Prostate gland (tissue), 2 donors: ENCODE measurements at regions not wholly inside any gene's neighbourhood (a gene's known extent, or its start where the extent isn't known, plus 50 kb on each side); places are given as distances from the start of the nearest gene placed in this dataset.

Experiments used
- DNase-seq: peaks from one replicate; pipeline ENCODE4 v3.0.0-alpha.2; 2019; ENCODE audit warnings: low spot score
- H3K27ac ChIP-seq, 2 donors: fragments of 200-600 bp; sonication (generic); 2 replicates each; pipeline ENCODE4 v1.5.1; 2017 to 2019
- H3K27me3 ChIP-seq: fragments of 200-600 bp; sonication (generic); replicated peaks from 2 replicates; pipeline ENCODE4 v1.5.1; 2019; ENCODE audit not compliant: insufficient read depth
- H3K36me3 ChIP-seq, 2 donors: fragments of 200-600 bp; sonication (generic); 1 replicate in 1 of 2; 2 replicates in 1 of 2; pipeline versions ENCODE4 v1.5.1 to v1.8.1; 2017 to 2019
- H3K4me1 ChIP-seq: fragments of 200-600 bp; sonication (generic); replicated peaks from 2 replicates; pipeline ENCODE4 v1.5.1; 2019
- H3K4me3 ChIP-seq, 2 donors: fragments of 200-600 bp; sonication (generic); 2 replicates each; pipeline ENCODE4 v1.5.1; 2017 to 2019
- H3K9me3 ChIP-seq: fragments of 200-600 bp; sonication (generic); 2 replicates; pipeline ENCODE4 v1.5.1; 2017
- POLR2A ChIP-seq: fragments of 450-650 bp; IDR thresholded peaks from one replicate; pipeline ENCODE4 v1.6.1; 2016; ENCODE audit warnings: antibody characterized with exemption, mild to moderate bottlenecking
- POLR2AphosphoS5 ChIP-seq: sonication (generic); formaldehyde crosslinking; IDR thresholded peaks from one replicate; pipeline ENCODE4 v1.6.1; 2017; ENCODE audit warnings: antibody characterized with exemption
- WGBS: methylation state at CpG from one replicate; pipeline ENCODE4 v1.1.5; 2018; 5-methylcytosine and 5-hydroxymethylcytosine counted together
- intact Hi-C: fragments of 100-400 bp; cut with DNase I; formaldehyde crosslinking; loops from one replicate; pipeline ENCODE4 v1.14.2; 2022
- TF ChIP-seq, protein P1 (sequence below), 4 experiments: fragments of 200-600 bp in 2 of 4; fragments of 450-650 bp in 2 of 4; sonication (generic) in 2 of 4; IDR thresholded peaks; 1 replicate in 3 of 4; 2 replicates in 1 of 4; pipeline ENCODE4 v1.5.1; 2016 to 2019; ENCODE audit warnings: antibody characterized with exemption in 4 of 4, mild to moderate bottlenecking in 2 of 4, moderate library complexity in 2 of 4

DNA sequence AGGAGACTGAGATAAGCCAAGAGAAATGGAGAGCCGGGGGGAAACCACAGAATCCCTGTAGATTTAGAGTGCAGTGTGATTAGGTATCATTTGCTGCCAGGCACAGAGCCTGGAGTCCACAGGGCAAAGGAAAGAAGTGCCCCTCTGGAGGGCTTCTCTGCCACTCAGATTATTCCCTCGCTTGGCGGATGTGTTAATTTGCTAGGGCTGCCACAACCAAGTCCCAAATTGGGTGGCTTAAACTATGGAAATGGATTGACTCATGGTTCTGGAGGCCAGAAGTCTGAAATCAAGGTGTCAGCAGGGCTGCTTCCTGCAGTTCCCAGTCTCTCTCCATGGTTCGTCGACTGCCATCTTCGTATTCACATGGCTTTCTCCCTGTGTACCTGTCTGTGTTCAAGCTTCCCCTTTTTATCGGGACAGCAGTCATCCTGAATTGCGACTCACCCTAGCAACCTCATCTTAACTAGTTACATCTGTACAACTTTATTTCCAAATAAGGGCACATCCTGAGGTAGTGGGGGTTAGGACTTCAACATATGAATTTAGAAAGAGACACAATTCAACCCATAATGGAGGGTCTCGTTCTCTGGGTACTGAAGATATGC is 122.2 kb downstream of the ANKRD60 start:
- intact Hi-C loops = no loop called here
- no peak overlapping the region for H3K27ac ChIP-seq
- no peaks in the 10 kb centered on the region for H3K4me1 ChIP-seq
- no peaks in the 10 kb centered on the region for H3K36me3 ChIP-seq
- no peaks in the 10 kb centered on the region for H3K9me3 ChIP-seq
- WGBS = 90% methylated on average over 9 of the region's 9 CpGs
- no peaks in the 10 kb centered on the region for H3K27me3 ChIP-seq
- TF ChIP-seq POLR2A (no peak), POLR2AphosphoS5 (no peak)
- TF ChIP-seq, protein P1, sequence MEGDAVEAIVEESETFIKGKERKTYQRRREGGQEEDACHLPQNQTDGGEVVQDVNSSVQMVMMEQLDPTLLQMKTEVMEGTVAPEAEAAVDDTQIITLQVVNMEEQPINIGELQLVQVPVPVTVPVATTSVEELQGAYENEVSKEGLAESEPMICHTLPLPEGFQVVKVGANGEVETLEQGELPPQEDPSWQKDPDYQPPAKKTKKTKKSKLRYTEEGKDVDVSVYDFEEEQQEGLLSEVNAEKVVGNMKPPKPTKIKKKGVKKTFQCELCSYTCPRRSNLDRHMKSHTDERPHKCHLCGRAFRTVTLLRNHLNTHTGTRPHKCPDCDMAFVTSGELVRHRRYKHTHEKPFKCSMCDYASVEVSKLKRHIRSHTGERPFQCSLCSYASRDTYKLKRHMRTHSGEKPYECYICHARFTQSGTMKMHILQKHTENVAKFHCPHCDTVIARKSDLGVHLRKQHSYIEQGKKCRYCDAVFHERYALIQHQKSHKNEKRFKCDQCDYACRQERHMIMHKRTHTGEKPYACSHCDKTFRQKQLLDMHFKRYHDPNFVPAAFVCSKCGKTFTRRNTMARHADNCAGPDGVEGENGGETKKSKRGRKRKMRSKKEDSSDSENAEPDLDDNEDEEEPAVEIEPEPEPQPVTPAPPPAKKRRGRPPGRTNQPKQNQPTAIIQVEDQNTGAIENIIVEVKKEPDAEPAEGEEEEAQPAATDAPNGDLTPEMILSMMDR (IDR thresholded peaks at IDR 0.05) = no peak
- no peak overlapping the region for H3K4me3 ChIP-seq
- DNase-seq = no peak

DNA sequence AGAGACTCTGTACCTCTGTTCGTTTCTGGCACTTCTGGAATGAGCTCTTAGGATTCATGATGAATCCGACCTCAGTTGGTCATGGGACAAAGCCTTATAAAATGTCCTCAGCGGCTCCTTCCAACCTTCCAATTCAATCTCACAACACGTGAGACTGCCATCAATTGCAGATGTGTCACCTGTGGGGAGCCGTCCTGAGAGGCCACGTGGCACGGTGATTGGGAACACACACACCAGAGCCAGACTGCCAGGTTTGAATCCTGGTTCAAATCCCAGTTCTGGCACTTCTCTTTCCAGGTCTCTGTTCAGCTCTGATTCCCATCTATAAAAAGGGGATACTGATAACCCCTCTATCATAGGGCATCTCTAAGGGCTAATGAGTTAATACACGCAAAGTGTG is 124.5 kb downstream of the ANKRD60 start:
- Histone ChIP-seq H3K27me3 (no peaks in the 10 kb centered on the region), H3K4me3 (no peak overlapping the region), H3K9me3 (no peaks in the 10 kb centered on the region), H3K36me3 (no peaks in the 10 kb centered on the region), H3K4me1 (no peaks in the 10 kb centered on the region), H3K27ac (no peak overlapping the region)
- intact Hi-C loops = no loop called here
- 91% methylated on average over 8 of the region's 8 CpGs for WGBS
- no peak for DNase-seq
- TF ChIP-seq, protein P1 (IDR thresholded peaks at IDR 0.05) = no peak
- TF ChIP-seq POLR2AphosphoS5 = no peak
- no peak for TF ChIP-seq POLR2A

DNA sequence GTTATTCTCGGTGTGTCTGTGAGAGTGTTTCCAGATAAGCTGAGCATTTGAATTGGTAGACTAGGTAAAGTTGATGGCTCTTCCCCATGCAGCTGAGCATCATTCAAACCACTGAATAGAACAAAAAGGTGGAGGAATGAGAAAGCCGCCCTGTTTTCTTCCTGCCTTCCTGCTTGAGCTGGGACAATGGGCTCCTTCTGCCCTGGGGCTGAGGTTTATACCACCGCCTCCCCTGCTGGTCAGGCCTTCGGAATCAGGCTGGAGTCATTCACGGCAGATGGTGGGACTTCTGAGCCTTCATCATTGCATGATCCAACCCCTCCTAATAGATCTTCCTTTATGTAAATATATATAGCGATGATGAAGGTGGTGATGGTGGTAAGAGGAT is 124.9 kb downstream of the ANKRD60 start:
- no peaks in the 10 kb centered on the region for H3K4me1 ChIP-seq
- no peaks in the 10 kb centered on the region for H3K9me3 ChIP-seq
- 93% methylated on average over 6 of the region's 6 CpGs for WGBS
- no peak for DNase-seq
- H3K36me3 ChIP-seq = no peaks in the 10 kb centered on the region
- H3K27me3 ChIP-seq = no peaks in the 10 kb centered on the region
- intact Hi-C loops = no loop called here
- H3K4me3 ChIP-seq = no peak overlapping the region
- no peak overlapping the region for H3K27ac ChIP-seq
- TF ChIP-seq, protein P1 (IDR thresholded peaks at IDR 0.05) = no peak
- no peak for TF ChIP-seq POLR2AphosphoS5
- no peak for TF ChIP-seq POLR2A

DNA sequence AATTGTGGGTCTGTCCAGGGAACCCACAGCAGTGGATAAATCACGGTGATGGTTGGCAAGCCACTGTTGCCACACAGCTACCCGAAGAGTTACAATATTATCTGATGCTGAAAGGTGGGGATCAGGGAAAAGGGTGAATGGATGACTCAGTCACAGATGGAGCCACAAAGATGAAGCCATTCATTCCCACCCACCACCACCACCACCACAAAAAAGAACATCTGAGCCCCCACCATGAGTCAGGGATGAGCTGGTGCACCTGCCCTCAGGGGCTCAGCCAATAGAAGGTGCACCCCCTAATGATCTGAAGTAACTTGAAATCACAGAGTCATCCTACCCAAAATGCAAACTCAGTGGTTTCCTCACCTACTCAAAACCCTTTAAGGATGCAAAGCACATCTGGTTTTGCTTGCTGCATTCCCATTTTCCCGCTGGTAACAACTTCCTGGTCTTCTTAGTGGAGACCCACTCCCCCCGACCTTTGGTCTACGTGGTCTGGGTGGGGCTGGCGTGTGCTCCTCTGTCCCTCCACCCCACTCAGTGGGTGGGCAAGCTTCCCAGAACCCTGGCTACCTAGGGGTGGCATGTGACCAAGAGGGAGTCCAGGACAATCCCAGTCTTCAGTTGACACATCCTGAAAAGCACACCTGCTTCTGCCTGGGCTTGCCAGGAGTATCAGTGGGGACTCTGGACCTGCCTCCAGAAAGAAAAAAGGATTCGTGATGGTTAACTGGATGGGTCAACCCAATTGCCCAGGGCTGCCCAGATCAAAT is 125.5 kb downstream of the ANKRD60 start:
- intact Hi-C loops = no loop called here
- Histone ChIP-seq H3K4me3 (no peak overlapping the region), H3K4me1 (no peaks in the 10 kb centered on the region), H3K36me3 (no peaks in the 10 kb centered on the region), H3K9me3 (no peaks in the 10 kb centered on the region), H3K27me3 (no peaks in the 10 kb centered on the region), H3K27ac (no peak overlapping the region)
- TF ChIP-seq POLR2AphosphoS5 (no peak), POLR2A (no peak)
- TF ChIP-seq, protein P1 (IDR thresholded peaks at IDR 0.05) = no peak
- 74% methylated on average over 7 of the region's 7 CpGs for WGBS
- no peak for DNase-seq

DNA sequence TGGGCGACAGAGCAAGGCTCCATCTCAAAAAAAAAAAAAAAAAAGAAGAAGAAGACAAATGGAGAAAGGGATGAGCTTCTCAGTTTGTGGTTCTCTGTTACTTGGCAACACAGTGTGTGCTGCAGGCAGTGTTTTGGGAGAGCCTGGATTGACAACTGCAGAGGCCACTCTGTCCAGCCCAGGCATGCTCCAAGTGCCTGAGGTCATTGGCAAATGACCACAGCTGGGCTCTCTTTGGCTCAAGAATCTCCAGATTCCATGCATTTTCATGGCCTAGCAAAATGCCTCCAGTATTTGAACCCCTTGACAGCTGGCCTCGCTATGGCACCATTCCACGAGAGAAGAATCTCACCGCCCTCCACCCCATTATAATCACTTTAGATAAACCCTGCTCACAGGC is 126.2 kb downstream of the ANKRD60 start:
- TF ChIP-seq, protein P1 (IDR thresholded peaks at IDR 0.05) = no peak
- TF ChIP-seq POLR2A (no peak), POLR2AphosphoS5 (no peak)
- H3K4me1 ChIP-seq = no peaks in the 10 kb centered on the region
- DNase-seq = no peak
- no peaks in the 10 kb centered on the region for H3K36me3 ChIP-seq
- no peaks in the 10 kb centered on the region for H3K27me3 ChIP-seq
- intact Hi-C loops = no loop called here
- no peaks in the 10 kb centered on the region for H3K9me3 ChIP-seq
- WGBS = 94% methylated on average over 4 of the region's 4 CpGs
- no peak overlapping the region for H3K27ac ChIP-seq
- H3K4me3 ChIP-seq = no peak overlapping the region
